H9 (cell line): ENCODE measurements at regions not wholly inside any gene's neighbourhood (a gene's known extent, or its start where the extent isn't known, plus 50 kb on each side); places are given as distances from the start of the nearest gene placed in this dataset.

Source experiments
- DNase-seq: peaks from one replicate; pipeline ENCODE4 v3.0.0-alpha.2; 2017
- H2AFZ ChIP-seq: one replicate; pipeline ENCODE4 v1.6.1; 2013; ENCODE audit warnings: mild to moderate bottlenecking, low read length, control low read depth, moderate library complexity
- H2AK5ac ChIP-seq: 2 replicates; pipeline ENCODE4 v1.6.1; 2013; ENCODE audit warnings: low read length, control low read depth, mixed read lengths; ENCODE audit not compliant: insufficient read length
- H2BK120ac ChIP-seq: one replicate; pipeline ENCODE4 v1.6.1; 2013; ENCODE audit warnings: low read depth, mild to moderate bottlenecking, low read length, control low read depth, inconsistent platforms; ENCODE audit not compliant: poor library complexity, severe bottlenecking
- H2BK12ac ChIP-seq: 2 replicates; pipeline ENCODE4 v1.6.1; 2013; ENCODE audit warnings: low read length, control low read depth, mixed read lengths, low read depth; ENCODE audit not compliant: insufficient read length
- H2BK15ac ChIP-seq: 2 replicates; pipeline ENCODE4 v1.6.1; 2013; ENCODE audit warnings: low read depth, low read length, control low read depth
- H2BK20ac ChIP-seq: one replicate; pipeline ENCODE4 v1.6.1; 2013; ENCODE audit warnings: low read depth, mild to moderate bottlenecking, low read length, control low read depth, inconsistent platforms; ENCODE audit not compliant: poor library complexity, severe bottlenecking
- H2BK5ac ChIP-seq: 2 replicates; pipeline ENCODE4 v1.6.1; 2013; ENCODE audit warnings: low read length, control low read depth, mixed read lengths; ENCODE audit not compliant: insufficient read length
- H3K14ac ChIP-seq: 2 replicates; pipeline ENCODE4 v1.6.1; 2013; ENCODE audit warnings: low read length, control low read depth; ENCODE audit not compliant: insufficient read depth
- H3K18ac ChIP-seq: 2 replicates; pipeline ENCODE4 v1.6.1; 2013; ENCODE audit warnings: low read depth, mild to moderate bottlenecking, mixed read lengths, low read length, control low read depth; ENCODE audit not compliant: insufficient read length
- H3K23ac ChIP-seq: 2 replicates; pipeline ENCODE4 v1.6.1; 2013; ENCODE audit warnings: low read length, control low read depth, mixed read lengths, low read depth; ENCODE audit not compliant: insufficient read length
- H3K23me2 ChIP-seq: 2 replicates; pipeline ENCODE4 v1.6.1; 2013; ENCODE audit warnings: low read depth, mild to moderate bottlenecking, mixed read lengths, low read length, control low read depth; ENCODE audit not compliant: insufficient read length, poor library complexity, severe bottlenecking
- H3K27ac ChIP-seq: 2 replicates; pipeline ENCODE4 v1.5.1; 2013; ENCODE audit warnings: low read length, control low read depth, mixed read lengths, low read depth; ENCODE audit not compliant: insufficient read length
- H3K27me3 ChIP-seq: 2 replicates; pipeline ENCODE4 v1.6.1; 2013; ENCODE audit warnings: low read length, control low read depth, inconsistent platforms; ENCODE audit not compliant: insufficient read depth
- H3K4ac ChIP-seq: 2 replicates; pipeline ENCODE4 v1.6.1; 2013; ENCODE audit warnings: low read depth, mild to moderate bottlenecking, control low read depth, inconsistent platforms, low read length, moderate library complexity
- H3K4me1 ChIP-seq: 2 replicates; pipeline ENCODE4 v1.6.1; 2013; ENCODE audit warnings: low read length, control low read depth, inconsistent platforms; ENCODE audit not compliant: insufficient read depth
- H3K4me2 ChIP-seq: 2 replicates; pipeline ENCODE4 v1.6.1; 2013; ENCODE audit warnings: low read length, control low read depth, mixed read lengths; ENCODE audit not compliant: insufficient read length, insufficient read depth
- H3K56ac ChIP-seq: 2 replicates; pipeline ENCODE4 v1.6.1; 2013; ENCODE audit warnings: low read depth, mild to moderate bottlenecking, mixed read lengths, low read length, control low read depth; ENCODE audit not compliant: insufficient read length
- H3K79me1 ChIP-seq: 2 replicates; pipeline ENCODE4 v1.6.1; 2013; ENCODE audit warnings: low read depth, mild to moderate bottlenecking, moderate library complexity, low read length, control low read depth, inconsistent platforms; ENCODE audit not compliant: insufficient read depth, poor library complexity, severe bottlenecking
- H3K79me2 ChIP-seq: 2 replicates; pipeline ENCODE4 v1.6.1; 2013; ENCODE audit warnings: low read length, control low read depth, inconsistent platforms; ENCODE audit not compliant: insufficient read depth
- H3K9ac ChIP-seq: 2 replicates; pipeline ENCODE4 v1.6.1; 2013; ENCODE audit warnings: low read length, control low read depth, mixed read lengths; ENCODE audit not compliant: insufficient read length; ENCODE audit errors: extremely low read depth
- H3K9me3 ChIP-seq: one replicate; pipeline ENCODE4 v1.6.1; 2013; ENCODE audit warnings: low read depth, low read length, inconsistent platforms; ENCODE audit not compliant: control insufficient read depth
- H3T11ph ChIP-seq: one replicate; pipeline ENCODE4 v1.6.1; 2013; ENCODE audit warnings: mild to moderate bottlenecking, low read length, control low read depth, inconsistent platforms
- H4K20me1 ChIP-seq: one replicate; pipeline ENCODE4 v1.6.1; 2013; ENCODE audit not compliant: control insufficient read depth, insufficient read length, insufficient read depth
- H4K5ac ChIP-seq: 2 replicates; pipeline ENCODE4 v1.6.1; 2013; ENCODE audit warnings: low read depth, mild to moderate bottlenecking, mixed read lengths, low read length, control low read depth; ENCODE audit not compliant: insufficient read length
- H4K8ac ChIP-seq: replicated peaks from 2 replicates; pipeline ENCODE4 v1.6.1; 2013; ENCODE audit warnings: low read length, control low read depth, mixed read lengths, low read depth; ENCODE audit not compliant: insufficient read length
- H4K91ac ChIP-seq: 2 replicates; pipeline ENCODE4 v1.6.1; 2013; ENCODE audit warnings: low read depth, mild to moderate bottlenecking, moderate library complexity, mixed read lengths, low read length, control low read depth; ENCODE audit not compliant: insufficient read length
- H3K27ac Mint-ChIP-seq, 3 experiments: 2 replicates in 2 of 3; 3 replicates in 1 of 3; pipeline ENCODE4 v1.8.0; 2020 to 2021; ENCODE audit warnings: mixed read lengths in 3 of 3, mild to moderate bottlenecking in 1 of 3, moderate library complexity in 1 of 3
- H3K27me3 Mint-ChIP-seq: 2 replicates; pipeline ENCODE4 v1.8.0; 2021; ENCODE audit warnings: low read depth, mild to moderate bottlenecking, moderate library complexity, mixed read lengths
- H3K36me3 Mint-ChIP-seq, 3 experiments: 2 replicates in 2 of 3; 3 replicates in 1 of 3; pipeline ENCODE4 v1.8.0; 2020 to 2021; ENCODE audit warnings: low read depth in 3 of 3, mixed read lengths in 3 of 3; ENCODE audit not compliant: insufficient read depth in 1 of 3
- H3K4me1 Mint-ChIP-seq, 2 experiments: 2 replicates each; pipeline ENCODE4 v1.8.0; 2020; ENCODE audit warnings: mixed read lengths in 2 of 2
- H3K4me3 Mint-ChIP-seq, 2 experiments: 2 replicates in 1 of 2; 3 replicates in 1 of 2; pipeline ENCODE4 v1.8.0; 2020 to 2021; ENCODE audit warnings: mild to moderate bottlenecking in 2 of 2, mixed read lengths in 2 of 2, moderate library complexity in 1 of 2
- H3K9me3 Mint-ChIP-seq, 2 experiments: 2 replicates in 1 of 2; 3 replicates in 1 of 2; pipeline ENCODE4 v1.8.0; 2020; ENCODE audit warnings: mild to moderate bottlenecking in 2 of 2, mixed read lengths in 2 of 2, moderate library complexity in 1 of 2
- WGBS: extraction: QIAGEN DNeasy Blood & Tissue Kit; methylation state at CpG from one replicate; pipeline ENCODE4 v1.1.7; 2013; ENCODE audit warnings: missing lambda C conversion rate, low lambda C conversion rate, mixed read lengths; ENCODE audit not compliant: insufficient read length; ENCODE audit errors: extremely low coverage; 5-methylcytosine and 5-hydroxymethylcytosine counted together
- TF ChIP-seq, protein P1 (sequence below): fragments of 200-600 bp; sonication (generic); conservative IDR thresholded peaks from 3 replicates; pipeline ENCODE4 v1.8.0; 2021; ENCODE audit warnings: antibody characterized with exemption, mild to moderate bottlenecking

DNA sequence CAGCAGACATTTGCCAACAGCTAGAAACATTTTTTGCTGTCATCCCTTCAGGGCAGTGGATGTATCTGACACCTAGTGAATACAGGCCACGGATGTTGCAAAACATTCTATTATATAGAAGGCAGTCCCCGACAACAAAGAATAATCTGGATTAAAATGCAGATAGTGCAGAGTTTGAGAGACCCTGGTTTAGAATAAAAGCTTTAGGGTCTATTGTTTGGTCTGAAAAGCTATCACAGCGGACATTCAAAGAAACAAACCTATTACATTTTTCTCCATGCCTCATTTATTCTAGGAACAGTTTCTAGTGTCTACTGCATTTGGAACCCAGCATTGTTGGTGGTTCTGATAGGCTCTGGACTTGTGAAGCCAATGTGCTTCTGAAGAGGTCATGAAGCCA is 316.3 kb downstream of the TGFB2 start:
- TF ChIP-seq, protein P1, sequence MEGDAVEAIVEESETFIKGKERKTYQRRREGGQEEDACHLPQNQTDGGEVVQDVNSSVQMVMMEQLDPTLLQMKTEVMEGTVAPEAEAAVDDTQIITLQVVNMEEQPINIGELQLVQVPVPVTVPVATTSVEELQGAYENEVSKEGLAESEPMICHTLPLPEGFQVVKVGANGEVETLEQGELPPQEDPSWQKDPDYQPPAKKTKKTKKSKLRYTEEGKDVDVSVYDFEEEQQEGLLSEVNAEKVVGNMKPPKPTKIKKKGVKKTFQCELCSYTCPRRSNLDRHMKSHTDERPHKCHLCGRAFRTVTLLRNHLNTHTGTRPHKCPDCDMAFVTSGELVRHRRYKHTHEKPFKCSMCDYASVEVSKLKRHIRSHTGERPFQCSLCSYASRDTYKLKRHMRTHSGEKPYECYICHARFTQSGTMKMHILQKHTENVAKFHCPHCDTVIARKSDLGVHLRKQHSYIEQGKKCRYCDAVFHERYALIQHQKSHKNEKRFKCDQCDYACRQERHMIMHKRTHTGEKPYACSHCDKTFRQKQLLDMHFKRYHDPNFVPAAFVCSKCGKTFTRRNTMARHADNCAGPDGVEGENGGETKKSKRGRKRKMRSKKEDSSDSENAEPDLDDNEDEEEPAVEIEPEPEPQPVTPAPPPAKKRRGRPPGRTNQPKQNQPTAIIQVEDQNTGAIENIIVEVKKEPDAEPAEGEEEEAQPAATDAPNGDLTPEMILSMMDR, result no peak
- Histone ChIP-seq H2BK120ac (no peak overlapping the region), H2BK20ac (no peak overlapping the region), H2BK5ac (no peak overlapping the region), H2AK5ac (no peak overlapping the region), H2AFZ (no peak overlapping the region), H3K14ac (no peak overlapping the region), H3K79me2 (no peaks in the 10 kb centered on the region), H3K9ac (no peak overlapping the region), H4K8ac (no peak overlapping the region), H3K18ac (no peak overlapping the region), H3K4me1 (no peaks in the 10 kb centered on the region), H4K91ac (no peak overlapping the region), H2BK15ac (no peak overlapping the region), H4K5ac (no peak overlapping the region), H3K4me2 (no peak overlapping the region), H3K23ac (no peak overlapping the region), H3K4ac (no peak overlapping the region), H3K79me1 (no peaks in the 10 kb centered on the region), H3K56ac (no peak overlapping the region), H3K27me3 (no peaks in the 10 kb centered on the region), H3K9me3 (no peaks in the 10 kb centered on the region), H3K23me2 (no peaks in the 10 kb centered on the region), H3K27ac (no peak overlapping the region), H4K20me1 (no peaks in the 10 kb centered on the region), H2BK12ac (no peak overlapping the region), H3T11ph (no peak overlapping the region)
- no peak for DNase-seq
- WGBS, result no CpG with 5 or more reads among the region's 3 CpGs
- H3K27ac Mint-ChIP-seq, result no peak overlapping the region
- H3K27me3 Mint-ChIP-seq, result no peaks in the 10 kb centered on the region
- H3K9me3 Mint-ChIP-seq, result no peaks in the 10 kb centered on the region
- no peaks in the 10 kb centered on the region for H3K4me1 Mint-ChIP-seq
- H3K4me3 Mint-ChIP-seq, result no peak overlapping the region
- H3K36me3 Mint-ChIP-seq, result no peaks in the 10 kb centered on the region
